Skin of body (tissue), 1 donor: ENCODE measurements at regions not wholly inside any gene's neighbourhood (a gene's known extent, or its start where the extent isn't known, plus 50 kb on each side); places are given as distances from the start of the nearest gene placed in this dataset.

Experiments used
- DNase-seq: peaks from one replicate; lab custom pipeline; 2025; lab: John Stamatoyannopoulos, UW

DNA sequence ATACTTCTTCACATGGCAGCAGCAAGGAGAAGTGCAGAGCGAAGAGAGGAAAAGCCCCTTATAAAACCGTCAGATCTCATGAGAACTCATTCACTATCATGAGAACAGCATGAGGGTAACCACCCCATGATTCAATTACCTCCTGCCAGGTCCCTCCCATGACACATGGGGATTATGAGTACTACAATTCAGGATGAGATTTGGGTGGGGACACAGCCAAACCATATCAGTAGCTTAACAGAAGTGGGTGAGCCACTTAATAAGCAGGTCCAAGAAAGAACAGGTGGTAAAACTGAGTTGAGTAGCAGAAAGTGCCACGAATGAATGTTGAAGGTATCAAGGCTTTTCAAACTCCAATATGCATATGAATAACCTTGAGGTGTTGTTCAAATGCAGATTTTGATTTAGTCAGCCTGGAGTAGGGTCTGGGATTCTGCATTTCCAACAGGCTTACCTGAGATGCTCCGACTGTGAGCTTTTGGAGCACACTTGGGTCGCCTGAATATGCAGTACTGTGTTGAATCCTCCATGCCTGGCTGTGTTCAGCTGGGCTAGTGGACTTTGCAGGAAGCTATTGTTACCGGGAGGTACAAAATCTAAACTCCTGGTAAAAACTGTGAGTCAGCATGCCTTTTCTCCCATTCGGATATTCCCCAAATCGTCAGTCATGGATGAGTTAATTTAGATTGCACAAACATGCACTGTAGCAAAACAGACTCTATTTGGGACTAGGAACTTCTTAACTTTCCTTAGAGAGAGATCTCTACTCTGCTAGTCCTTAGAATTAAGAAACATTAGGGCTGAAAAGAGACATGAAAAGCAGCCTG is 69.0 kb upstream of the PRKCQ start:
- DNase-seq, result no peak

DNA sequence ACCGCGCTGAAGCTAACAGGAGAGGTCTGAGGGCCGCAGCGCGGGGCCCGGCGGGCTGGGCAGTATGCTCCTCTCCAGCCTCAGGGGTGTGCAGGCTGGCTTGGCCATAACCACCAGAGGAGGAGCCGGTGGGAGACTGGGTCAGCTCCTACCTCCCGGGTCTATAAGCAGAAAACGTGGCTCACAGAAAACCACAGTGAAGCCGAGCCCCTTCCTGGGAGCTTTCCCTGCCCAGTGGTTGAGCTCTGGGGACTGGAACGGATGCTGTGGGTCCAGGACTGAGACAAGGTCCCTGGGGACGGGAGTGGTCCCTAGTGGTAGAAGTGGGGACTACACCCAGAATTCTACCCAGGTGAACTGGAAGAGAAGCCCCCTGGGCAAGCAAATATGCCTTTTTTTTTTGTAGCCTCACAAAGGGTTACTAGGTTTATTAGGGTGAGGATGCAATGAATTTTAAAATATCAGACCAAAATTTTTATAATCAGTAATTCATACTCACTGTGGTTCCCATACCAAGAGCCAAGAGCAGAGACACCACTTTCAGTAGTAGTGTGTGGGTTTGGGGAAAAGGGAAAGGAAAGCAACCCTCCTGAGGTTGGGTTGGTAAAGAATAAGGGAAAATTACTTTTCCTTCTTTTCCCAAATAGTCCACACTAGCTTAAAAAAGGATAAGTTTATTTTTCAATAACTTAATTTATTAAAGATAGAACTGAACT is 67.9 kb upstream of the PRKCQ start:
- no peak for DNase-seq

DNA sequence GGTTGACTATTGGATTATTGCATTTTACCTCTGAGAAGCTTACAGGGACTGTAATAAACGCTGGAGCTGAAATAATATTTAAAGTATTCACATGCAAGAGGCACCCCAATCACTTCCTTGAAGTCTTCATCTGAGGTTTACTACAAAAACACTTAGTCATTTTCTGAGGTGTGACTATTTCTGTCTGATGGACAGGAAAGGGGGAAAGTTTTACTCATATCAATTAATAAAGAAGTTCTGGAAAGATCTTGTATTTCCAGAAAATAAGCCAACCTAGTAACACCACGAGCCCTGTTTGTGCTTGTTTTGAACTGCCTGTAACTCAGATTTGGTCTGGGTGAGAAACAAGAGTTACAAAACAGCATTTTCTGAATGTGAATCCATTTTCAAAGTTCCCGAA is 63.9 kb upstream of the PRKCQ start:
- no peak for DNase-seq

DNA sequence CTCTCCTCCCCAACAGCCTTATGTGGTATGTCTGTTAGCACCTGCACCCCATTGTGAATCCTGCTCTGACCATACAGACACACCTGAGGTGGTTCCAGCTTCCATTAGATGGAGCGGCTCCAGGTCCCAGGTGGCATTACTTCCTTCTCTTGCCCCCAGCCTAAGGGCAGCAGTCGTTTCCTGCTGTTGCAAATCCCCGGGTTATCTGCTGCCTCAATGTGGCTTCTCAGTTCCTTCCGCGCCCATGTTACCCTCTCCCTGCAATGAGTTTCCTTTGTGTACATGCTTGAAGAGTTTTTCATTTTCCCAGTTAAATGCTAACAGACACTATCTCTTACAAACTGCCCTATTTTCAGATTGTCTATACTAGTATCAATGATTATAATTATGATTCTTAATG is 62.8 kb upstream of the PRKCQ start:
- DNase-seq, result no peak

DNA sequence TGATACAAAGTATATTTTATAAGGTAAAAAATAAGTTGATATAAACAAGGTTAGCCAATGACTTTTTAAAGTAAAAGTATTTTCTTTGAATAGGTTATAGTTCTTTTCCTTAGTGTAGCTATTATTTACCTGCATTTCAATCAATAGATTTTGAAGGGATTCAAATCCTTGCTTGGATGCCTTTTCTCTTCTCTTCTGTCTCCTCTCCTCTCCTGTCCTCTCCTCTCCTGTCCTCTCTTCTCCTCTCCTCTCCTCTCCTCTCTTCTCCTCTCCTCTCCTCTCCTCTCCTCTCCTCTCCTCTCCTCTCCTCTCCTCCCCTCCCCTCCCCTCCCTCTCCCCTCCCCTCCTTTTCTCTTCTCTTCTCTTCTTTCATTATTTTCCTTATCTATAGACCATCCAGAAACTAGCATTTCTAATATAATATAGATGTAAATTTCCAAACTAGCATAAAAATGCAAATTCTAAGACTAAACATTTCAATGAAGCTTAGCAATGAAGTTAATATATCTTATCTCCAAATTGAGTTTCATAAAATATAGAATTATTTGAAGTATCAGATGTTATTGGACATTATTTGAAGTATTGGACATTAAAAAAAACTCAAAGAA is 60.5 kb upstream of the PRKCQ start:
- no peak for DNase-seq

DNA sequence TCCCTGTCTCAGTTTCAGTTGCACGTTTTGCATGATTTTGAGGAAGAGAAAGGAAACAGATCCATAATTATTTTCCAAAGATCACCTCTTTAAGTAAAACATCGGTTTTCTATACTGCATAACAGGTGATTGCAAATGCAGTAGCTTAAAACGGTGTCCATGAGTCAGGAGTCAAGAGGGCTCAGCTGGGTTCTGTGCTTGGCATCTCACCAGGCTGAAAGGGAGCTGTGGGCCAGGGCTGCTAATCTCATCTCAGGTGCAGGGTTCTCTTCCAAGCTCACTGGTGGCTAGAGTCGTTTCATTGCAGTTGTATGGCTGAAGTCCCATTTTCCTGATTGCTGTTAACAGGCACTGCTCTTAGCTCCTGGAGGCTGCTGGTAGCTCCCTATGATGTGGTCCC is 57.0 kb upstream of the PRKCQ start:
- no peak for DNase-seq

DNA sequence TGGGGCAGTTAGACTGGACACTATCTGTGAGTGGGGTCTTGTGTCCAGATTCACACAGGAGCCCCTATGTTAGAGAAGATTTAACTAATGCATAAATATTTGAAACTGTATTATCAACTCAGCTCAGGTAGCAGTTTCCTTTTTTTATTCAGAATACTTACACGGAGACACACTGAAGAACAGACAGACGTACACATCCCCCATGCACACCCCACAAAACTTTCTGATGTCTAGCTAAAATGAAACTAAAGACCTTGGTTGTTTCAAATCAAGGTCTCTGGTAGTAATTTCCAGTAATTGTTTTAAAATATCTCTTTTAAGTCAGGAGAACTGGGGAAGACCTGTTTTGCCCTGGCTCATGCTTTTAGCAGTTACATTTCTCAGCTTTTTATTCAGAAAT is 55.7 kb upstream of the PRKCQ start:
- DNase-seq, result no peak
